Uterus (tissue), 3 donors: ENCODE measurements at regions not wholly inside any gene's neighbourhood (a gene's known extent, or its start where the extent isn't known, plus 50 kb on each side); places are given as distances from the start of the nearest gene placed in this dataset.

Experiments
- DNase-seq, 2 donors: peaks; one replicate each; pipeline ENCODE4 v3.0.0-alpha.2; 2019 to 2020
- H3K27ac ChIP-seq, 2 donors: fragments of 200-600 bp; sonication (generic); 1 replicate in 1 of 2; 2 replicates in 1 of 2; pipeline ENCODE4 v1.5.1; 2016 to 2018
- H3K27me3 ChIP-seq, 2 donors: fragments of 200-600 bp; sonication (generic); one replicate each; pipeline ENCODE4 v1.5.1; 2018 to 2019; ENCODE audit warnings: control low read depth in 1 of 2
- H3K36me3 ChIP-seq, 2 donors: fragments of 200-600 bp; sonication (generic); one replicate each; pipeline ENCODE4 v1.5.1; 2019; ENCODE audit warnings: control low read depth in 1 of 2
- H3K4me1 ChIP-seq, 2 donors: fragments of 200-600 bp; sonication (generic); one replicate each; pipeline ENCODE4 v1.5.1; 2018 to 2019; ENCODE audit warnings: control low read depth in 1 of 2
- H3K4me3 ChIP-seq, 2 donors: fragments of 200-600 bp; sonication (generic); 1 replicate in 1 of 2; 2 replicates in 1 of 2; pipeline ENCODE4 v1.5.1; 2018 to 2019; ENCODE audit warnings: mild to moderate bottlenecking in 1 of 2
- H3K9me3 ChIP-seq, 2 donors: fragments of 200-600 bp; sonication (generic); one replicate each; pipeline ENCODE4 v1.5.1; 2019; ENCODE audit warnings: control low read depth in 1 of 2
- CTCF ChIP-seq, 4 experiments: fragments of 200-600 bp in 2 of 4; fragments of 450-650 bp in 2 of 4; sonication (generic) in 2 of 4; IDR thresholded peaks; one replicate each; pipeline ENCODE4 v1.5.1; 2016 to 2019; ENCODE audit warnings: antibody characterized with exemption in 4 of 4, mild to moderate bottlenecking in 2 of 4, moderate library complexity in 1 of 4
- POLR2A ChIP-seq, 2 donors: fragments of 450-650 bp; IDR thresholded peaks; one replicate each; pipeline ENCODE4 v1.6.1; 2016; ENCODE audit warnings: antibody characterized with exemption in 2 of 2, mild to moderate bottlenecking in 1 of 2, moderate library complexity in 1 of 2
- intact Hi-C: fragments of 100-400 bp; cut with DNase I; formaldehyde crosslinking; loops from one replicate; pipeline ENCODE4 v1.15.1; 2023; ENCODE audit warnings: low total_unique reads
- donor health status: DM: yes; HTN: yes; CAD: no.

DNA sequence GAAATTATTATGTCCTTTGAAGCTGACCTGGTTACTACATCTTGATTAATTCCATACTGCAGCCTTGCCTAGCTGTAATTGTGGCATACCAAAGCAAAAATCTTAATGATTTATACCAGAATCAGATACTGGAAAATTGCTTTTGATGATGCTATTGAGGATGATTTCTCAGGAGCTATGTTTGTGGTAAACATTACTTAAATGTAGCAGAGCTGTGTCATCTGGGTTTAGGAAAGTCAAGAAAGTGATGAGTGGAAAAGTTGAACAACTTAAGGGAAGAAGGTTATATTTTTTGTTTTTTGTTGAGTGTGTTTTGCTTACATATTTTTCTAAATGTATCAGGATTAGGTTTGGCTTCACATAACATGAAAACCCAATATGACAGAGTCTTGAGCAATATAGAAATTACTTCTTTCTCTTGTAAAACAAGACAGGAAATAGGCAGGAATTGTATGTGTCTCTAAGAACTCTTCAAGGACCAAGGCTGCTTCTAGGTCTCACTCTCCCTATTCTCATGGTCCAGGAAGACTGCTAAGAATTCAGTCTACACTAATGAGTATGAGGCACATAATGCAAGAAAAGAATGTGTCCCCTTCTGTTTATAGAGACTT, 87.6 kb upstream of the MTPN start:
- no peaks in the 10 kb centered on the region for H3K4me1 ChIP-seq
- no peak for TF ChIP-seq POLR2A (IDR thresholded peaks at IDR 0.05)
- no peak for TF ChIP-seq CTCF (IDR thresholded peaks at IDR 0.05)
- no peaks in the 10 kb centered on the region for H3K9me3 ChIP-seq
- no peak for DNase-seq
- no peak overlapping the region for H3K4me3 ChIP-seq
- H3K27ac ChIP-seq: no peak overlapping the region
- no peaks in the 10 kb centered on the region for H3K27me3 ChIP-seq
- intact Hi-C loops: no loop called here
- no peaks in the 10 kb centered on the region for H3K36me3 ChIP-seq

DNA sequence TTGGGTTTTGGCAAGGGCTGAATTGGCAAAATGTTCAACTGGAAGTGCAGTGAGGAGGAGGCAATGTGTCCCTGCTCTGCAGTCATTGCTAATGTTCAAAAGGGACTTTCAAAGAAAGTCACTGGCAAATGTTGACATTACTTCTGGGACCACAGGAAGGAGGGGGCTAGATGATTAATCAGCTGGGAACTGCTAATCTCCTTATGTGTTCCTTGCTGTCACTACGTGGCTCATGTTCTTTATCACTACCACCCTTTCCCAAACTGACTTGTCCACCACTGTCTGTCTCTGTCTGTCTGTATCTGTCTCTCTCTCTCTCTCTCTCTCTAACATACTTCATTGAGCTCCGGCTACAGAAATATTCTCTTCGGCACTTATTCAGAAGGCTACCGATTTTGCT, 86.9 kb upstream of the MTPN start:
- DNase-seq: no peak
- TF ChIP-seq CTCF (IDR thresholded peaks at IDR 0.05) (no peak), POLR2A (IDR thresholded peaks at IDR 0.05) (no peak)
- Histone ChIP-seq H3K9me3 (no peaks in the 10 kb centered on the region), H3K4me1 (no peaks in the 10 kb centered on the region), H3K4me3 (no peak overlapping the region), H3K36me3 (no peaks in the 10 kb centered on the region), H3K27ac (no peak overlapping the region), H3K27me3 (no peaks in the 10 kb centered on the region)
- intact Hi-C loops: no loop called here

DNA sequence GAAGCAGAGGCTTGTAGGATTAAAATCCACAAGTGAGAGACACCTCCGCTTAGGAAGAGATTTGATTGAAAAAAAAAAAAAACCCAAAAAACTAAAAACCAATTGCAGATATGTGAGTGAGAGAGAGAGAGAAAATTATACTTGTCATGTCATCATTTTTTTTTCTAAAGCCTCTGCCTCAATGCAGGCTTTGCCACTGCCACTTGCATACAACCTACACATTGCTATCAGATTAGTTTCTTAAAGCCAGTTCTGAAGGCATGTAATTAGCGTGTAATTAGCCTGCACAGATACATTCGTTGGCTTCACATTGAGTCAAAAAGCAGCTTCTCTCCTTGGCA, 86.1 kb upstream of the MTPN start:
- Histone ChIP-seq H3K4me1 (no peaks in the 10 kb centered on the region), H3K9me3 (no peaks in the 10 kb centered on the region), H3K36me3 (no peaks in the 10 kb centered on the region), H3K27me3 (no peaks in the 10 kb centered on the region), H3K4me3 (no peak overlapping the region), H3K27ac (no peak overlapping the region)
- intact Hi-C loops: no loop called here
- DNase-seq: no peak
- no peak for TF ChIP-seq CTCF (IDR thresholded peaks at IDR 0.05)
- no peak for TF ChIP-seq POLR2A (IDR thresholded peaks at IDR 0.05)

DNA sequence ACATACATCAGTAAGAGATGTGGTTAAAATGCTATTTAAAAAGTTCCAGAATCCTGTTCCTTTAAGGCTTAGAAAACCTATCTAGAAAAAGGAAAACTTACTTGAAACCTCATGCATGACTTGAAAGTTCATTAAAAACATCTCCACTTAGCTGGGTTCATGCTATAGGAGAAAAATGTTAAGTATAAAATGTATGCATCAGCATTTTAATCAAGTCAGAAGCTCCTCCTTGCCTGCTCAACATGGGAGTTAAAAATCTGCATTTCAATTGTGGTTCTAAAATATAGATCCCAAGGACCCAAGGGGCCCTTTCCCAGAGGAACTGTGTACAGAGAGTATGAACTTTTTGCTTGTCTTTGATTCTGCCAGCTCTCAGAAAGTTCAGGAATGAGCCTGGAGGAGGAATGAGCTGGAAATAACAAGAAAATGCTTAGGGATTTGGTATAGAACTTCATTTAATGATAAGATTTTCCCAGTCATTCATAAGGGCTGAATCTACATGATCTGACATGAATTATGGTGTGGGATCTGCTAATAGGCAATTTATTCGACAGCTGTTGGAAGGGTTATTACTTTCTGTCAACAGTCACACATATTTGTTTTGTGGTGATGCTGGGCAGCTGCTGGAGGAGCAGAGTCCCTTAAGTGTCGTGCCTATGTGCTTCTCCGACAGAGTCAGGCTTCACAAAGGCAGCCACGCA, 85.6 kb upstream of the MTPN start:
- H3K9me3 ChIP-seq: no peaks in the 10 kb centered on the region
- intact Hi-C loops: no loop called here
- no peak overlapping the region for H3K4me3 ChIP-seq
- DNase-seq: no peak
- H3K36me3 ChIP-seq: no peaks in the 10 kb centered on the region
- no peaks in the 10 kb centered on the region for H3K4me1 ChIP-seq
- TF ChIP-seq CTCF (IDR thresholded peaks at IDR 0.05) (no peak), POLR2A (IDR thresholded peaks at IDR 0.05) (no peak)
- H3K27ac ChIP-seq: no peak overlapping the region
- no peaks in the 10 kb centered on the region for H3K27me3 ChIP-seq

GRCh38 chr7:136061433-136061832, 84.3 kb upstream of the MTPN start:
- DNase-seq: no peak

More at GRCh38 chr7:136061433-136061832, 84.3 kb upstream of the MTPN start:
- Histone ChIP-seq H3K4me3 (no peak overlapping the region), H3K4me1 (no peaks in the 10 kb centered on the region), H3K36me3 (no peaks in the 10 kb centered on the region), H3K27ac (no peak overlapping the region), H3K9me3 (no peaks in the 10 kb centered on the region), H3K27me3 (no peaks in the 10 kb centered on the region)
- TF ChIP-seq POLR2A (IDR thresholded peaks at IDR 0.05): no peak
- TF ChIP-seq CTCF (IDR thresholded peaks at IDR 0.05): no peak
- intact Hi-C loops: no loop called here
